GM18873 (cell line): ENCODE measurements at regions not wholly inside any gene's neighbourhood (a gene's known extent, or its start where the extent isn't known, plus 50 kb on each side); places are given as distances from the start of the nearest gene placed in this dataset.

ENCODE experiments used
- ATAC-seq: cut with Tn5 transposase; IDR thresholded peaks from one replicate; pipeline ENCODE4 v1.9.1; 2021; ENCODE audit warnings: mild to moderate bottlenecking, moderate library complexity, moderate number of reproducible peaks; ENCODE audit not compliant: unreplicated experiment, low FRiP score

- ATAC-seq, result no peak
Measured at GRCh38 chr9:90092508-90092907, 487.7 kb downstream of the GADD45G start.

GRCh38 chr9:90095682-90096081 lies 490.9 kb downstream of the GADD45G start:
- ATAC-seq, result no peak

DNA sequence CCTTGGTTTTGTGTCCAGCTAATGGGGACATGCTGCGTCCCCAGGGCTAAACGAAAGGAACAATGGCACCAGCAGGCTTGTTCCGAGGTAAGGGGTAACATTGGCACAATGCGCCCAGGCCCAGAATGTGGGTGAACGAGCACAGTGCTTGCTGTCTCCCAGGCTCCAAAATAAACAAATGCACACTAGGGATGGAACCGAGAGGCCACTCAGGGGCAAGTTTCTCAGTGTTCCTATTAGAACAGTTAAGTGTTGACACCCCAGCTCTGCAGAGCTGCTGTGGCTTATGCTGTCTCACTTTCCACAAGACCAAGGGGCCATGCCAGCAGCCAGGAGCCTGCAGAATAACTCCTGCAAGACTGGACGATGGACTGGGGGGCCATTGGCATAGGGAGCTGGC lies 492.4 kb downstream of the GADD45G start:
- ATAC-seq, result no peak

DNA sequence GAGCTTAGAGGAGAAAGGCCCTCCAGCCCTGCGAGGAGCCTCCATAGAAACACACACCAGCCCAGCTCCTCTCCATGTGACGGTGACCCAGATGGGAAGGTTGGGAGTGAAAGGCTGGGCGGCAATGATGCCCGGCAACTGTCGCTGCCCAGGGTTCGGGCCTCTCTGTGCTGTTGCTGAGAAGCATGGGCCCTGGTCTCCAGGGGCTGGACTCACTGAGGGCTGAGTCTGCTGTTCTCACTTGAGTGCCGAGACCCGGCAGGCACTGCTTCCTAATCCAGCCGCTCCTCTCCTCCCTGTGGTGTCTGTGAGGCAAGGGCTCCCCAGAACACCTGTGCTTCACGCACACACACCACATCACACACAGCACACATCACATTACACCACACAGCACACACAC lies 493.6 kb downstream of the GADD45G start:
- no peak for ATAC-seq

GRCh38 chr9:90099262-90099963 lies 494.6 kb downstream of the GADD45G start:
- no peak for ATAC-seq

- ATAC-seq, result no peak
Measured at GRCh38 chr9:90100014-90100413, 495.2 kb downstream of the GADD45G start.

- ATAC-seq, result no peak
Measured at GRCh38 chr9:90102292-90102901, 497.6 kb downstream of the GADD45G start.

DNA sequence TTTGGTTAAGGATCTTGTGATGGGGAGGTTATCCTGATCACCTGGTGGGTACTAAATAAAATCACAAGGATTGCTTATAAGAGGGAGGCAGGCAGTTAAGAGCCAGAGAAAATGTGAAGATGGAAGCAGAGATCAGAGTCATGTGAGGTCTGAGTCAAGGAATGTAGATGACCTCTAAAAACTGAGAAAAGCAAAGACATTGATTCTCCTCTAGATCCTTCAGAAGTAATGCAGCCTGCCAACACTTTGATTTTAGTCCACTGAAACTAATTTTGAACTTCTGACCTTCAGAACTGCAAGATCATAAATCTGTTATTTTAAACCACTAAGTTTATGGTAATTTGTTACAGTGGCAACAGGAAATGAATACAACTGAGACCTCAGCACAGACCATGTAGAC lies 499.0 kb downstream of the GADD45G start:
- no peak for ATAC-seq

DNA sequence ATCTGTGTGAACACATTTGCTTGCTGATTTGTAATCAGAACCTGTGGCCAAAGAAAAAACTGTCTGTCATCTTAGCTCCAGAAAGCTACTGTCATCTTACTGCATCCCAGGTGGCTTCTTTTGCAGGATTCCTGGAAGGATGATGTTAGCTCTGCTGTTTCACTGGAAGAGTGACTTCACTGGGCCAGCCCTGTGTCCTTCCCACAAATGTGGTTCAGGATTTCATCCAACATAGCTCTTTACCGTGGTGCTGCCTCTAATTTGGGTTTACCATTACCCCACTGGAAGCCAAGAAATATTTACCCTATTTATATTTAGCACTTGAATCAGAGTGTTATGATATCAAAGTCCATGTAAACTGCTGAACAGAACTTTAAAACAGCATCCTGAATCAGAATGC lies 501.0 kb downstream of the GADD45G start:
- no peak for ATAC-seq

DNA sequence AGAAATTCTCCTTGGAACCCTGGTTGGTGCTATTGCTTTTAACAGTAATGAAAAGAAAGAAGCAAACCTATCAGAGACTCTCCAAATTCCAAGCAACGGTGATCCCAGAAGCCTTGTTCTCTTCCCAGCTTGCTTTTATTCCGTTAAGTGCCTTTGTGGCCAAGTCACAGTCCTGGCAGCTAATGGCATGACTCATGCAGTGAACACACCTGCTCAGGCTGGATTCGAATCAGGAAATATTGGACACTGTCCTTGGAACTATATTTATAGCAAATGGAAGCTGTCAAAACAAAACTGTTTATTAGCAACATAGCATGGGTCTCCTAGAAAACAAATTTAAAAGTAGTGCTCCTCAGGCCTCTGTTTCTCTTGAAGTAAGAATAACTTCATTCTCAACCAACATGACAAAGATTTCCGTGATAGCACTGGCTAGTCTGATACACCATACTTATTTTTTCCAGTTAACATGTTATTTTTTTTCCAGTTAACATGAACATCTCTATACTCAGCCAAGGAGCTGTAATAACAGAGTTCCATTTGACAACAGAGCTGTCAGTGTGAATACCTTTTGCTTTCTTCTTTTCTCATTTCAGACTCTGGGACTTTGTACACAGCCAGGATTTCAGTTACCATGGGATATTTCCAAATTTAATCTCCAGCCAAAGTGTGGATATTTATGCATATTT lies 502.4 kb downstream of the GADD45G start:
- ATAC-seq, result no peak

GRCh38 chr9:90107726-90108655 lies 503.2 kb downstream of the GADD45G start:
- ATAC-seq, result no peak

GRCh38 chr9:90112788-90113187 lies 508.0 kb downstream of the GADD45G start:
- no peak for ATAC-seq

DNA sequence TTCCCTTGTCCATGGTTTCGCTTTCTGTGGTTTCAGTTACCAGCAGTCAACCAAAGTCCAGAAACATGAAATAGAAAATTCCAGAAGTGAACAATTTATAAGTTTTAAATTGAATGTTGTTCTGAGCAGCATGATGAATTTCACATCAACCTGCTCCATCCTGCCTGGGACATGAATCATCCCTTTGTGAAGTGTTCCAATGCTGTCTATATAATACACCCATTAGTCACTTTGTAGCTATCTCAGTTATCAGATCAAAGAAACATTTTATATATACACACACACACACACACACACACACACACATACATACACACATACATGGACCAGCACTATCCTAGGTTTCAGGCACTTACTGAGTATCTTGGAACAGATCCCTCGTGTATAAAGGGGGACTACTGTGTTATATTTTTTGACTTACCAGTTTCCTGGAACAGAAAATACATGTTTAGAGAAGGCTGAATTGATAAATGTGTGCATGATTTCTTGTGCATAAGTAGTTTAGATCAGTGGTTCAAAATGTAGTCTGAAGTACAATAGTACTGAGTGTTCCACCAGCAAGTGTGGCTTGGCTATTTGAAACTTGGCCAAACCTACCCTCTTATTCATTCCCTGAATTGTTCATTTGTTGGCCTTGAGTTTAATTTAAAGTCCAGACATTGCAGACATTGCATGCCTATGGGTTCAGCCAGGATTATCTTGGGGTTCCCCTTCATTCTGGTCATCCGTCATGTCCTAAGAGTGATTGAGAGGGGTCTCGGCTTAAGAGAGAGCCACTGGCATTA lies 510.0 kb downstream of the GADD45G start:
- ATAC-seq, result no peak

DNA sequence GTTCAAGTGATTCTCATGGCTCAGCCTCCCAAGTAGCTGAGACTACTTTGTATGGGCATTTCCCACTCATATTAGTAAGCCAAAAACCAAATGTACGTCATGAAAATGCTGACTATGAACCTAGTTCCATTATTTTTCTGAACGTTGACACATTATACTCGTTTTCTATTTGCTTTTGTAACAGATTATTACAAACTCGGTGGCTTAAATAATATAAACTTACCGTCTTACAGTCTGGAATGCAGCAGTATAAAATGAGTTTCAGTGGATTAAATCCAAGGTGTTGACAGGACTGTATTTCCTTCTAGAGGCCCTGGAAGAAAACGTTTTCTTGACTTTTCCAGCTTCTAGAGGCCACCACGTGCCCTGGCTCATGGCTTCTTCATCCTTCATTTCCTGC lies 517.0 kb downstream of the GADD45G start:
- ATAC-seq, result no peak

- no peak for ATAC-seq
Measured at GRCh38 chr9:90124961-90125360, 517.7 kb downstream of the DIRAS2 start.

DNA sequence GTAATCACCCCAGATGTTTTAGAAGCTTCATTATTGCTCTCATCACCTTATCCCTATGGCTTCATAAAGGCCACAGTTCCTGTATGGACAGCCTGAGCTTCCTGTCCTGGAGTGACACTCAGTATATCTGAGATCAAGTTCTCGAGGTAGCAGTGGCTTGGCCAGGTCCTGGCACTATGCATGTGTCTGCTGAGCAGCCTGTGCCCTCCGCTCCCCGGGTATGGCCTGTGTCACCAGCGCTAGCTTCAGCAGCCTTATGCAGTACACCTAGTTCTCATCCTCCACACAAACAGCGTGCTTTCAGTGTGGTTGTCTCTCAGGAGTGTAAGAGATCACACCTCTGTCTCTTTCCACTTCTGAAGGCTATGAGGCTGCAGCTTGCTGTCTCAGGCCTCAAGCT lies 514.7 kb downstream of the DIRAS2 start:
- no peak for ATAC-seq

GRCh38 chr9:90128587-90129190 lies 513.9 kb downstream of the DIRAS2 start:
- no peak for ATAC-seq

- no peak for ATAC-seq
Measured at GRCh38 chr9:90129446-90129845, 513.2 kb downstream of the DIRAS2 start.

DNA sequence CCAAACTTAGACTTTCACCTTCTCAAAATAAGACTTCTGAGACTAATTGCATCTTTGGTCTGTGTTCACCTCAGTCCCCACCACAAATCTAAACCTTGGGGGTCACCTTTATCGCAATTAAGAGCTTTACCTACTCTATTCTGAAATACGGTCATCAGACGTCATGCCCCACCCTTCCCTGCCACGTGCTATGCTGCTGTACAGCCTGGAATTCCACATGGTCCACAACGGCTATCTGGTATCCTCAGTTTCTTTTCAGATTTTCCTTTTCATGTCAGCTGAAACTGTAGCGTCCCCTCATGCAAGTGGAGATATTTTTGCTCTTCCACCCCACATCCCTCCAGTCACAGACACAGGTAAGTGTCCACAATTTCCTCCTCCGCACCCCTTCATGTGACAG lies 511.1 kb downstream of the DIRAS2 start:
- no peak for ATAC-seq

GRCh38 chr9:90132866-90133265 lies 509.8 kb downstream of the DIRAS2 start:
- ATAC-seq, result no peak
